Neural cell (in vitro differentiated cells): ENCODE measurements at regions not wholly inside any gene's neighbourhood (a gene's known extent, or its start where the extent isn't known, plus 50 kb on each side); places are given as distances from the start of the nearest gene placed in this dataset.

ENCODE experiments used
- H2AFZ ChIP-seq: fragments of 200-600, 300-800 bp; sonication (generic), shearing (Covaris generic); 2 replicates; pipeline ENCODE4 v1.6.0; 2014; ENCODE audit warnings: low read depth, mild to moderate bottlenecking, antibody characterized with exemption, low read length, moderate library complexity
- H3F3A ChIP-seq: fragments of 200-600 bp; shearing (Covaris generic); 2 replicates; pipeline ENCODE4 v1.6.1; 2016; ENCODE audit warnings: mild to moderate bottlenecking, moderate library complexity, mixed read lengths, antibody characterized with exemption, low read length; ENCODE audit not compliant: insufficient read depth, poor library complexity, severe bottlenecking
- H3K27ac ChIP-seq: fragments of 200-600, 300-800 bp; sonication (generic), shearing (Covaris generic); 2 replicates; pipeline ENCODE4 v1.5.1; 2014; ENCODE audit warnings: mild to moderate bottlenecking, low read length, moderate library complexity
- H3K27me3 ChIP-seq: fragments of 300-800, 200-600 bp; sonication (generic), shearing (Covaris generic); 2 replicates; pipeline ENCODE4 v1.6.0; 2014; ENCODE audit warnings: mild to moderate bottlenecking, low read depth, low read length, moderate library complexity; ENCODE audit not compliant: insufficient read depth
- H3K36me3 ChIP-seq: fragments of 300-800, 200-600 bp; sonication (generic), shearing (Covaris generic); 2 replicates; pipeline ENCODE4 v1.5.1; 2014; ENCODE audit warnings: mild to moderate bottlenecking, antibody characterized with exemption, low read length, moderate library complexity; ENCODE audit not compliant: insufficient read depth
- H3K4me2 ChIP-seq: fragments of 300-800, 200-600 bp; sonication (generic), shearing (Covaris generic); 2 replicates; pipeline ENCODE4 v1.6.0; 2014; ENCODE audit warnings: mild to moderate bottlenecking, low read length
- H3K4me3 ChIP-seq: fragments of 300-800, 200-600 bp; sonication (generic), shearing (Covaris generic); 2 replicates; pipeline ENCODE4 v1.5.1; 2014; ENCODE audit warnings: mild to moderate bottlenecking, low read length, moderate library complexity
- H3K79me2 ChIP-seq: fragments of 200-600 bp; shearing (Covaris generic); replicated peaks from 2 replicates; pipeline ENCODE4 v1.6.0; 2014; ENCODE audit warnings: mild to moderate bottlenecking, low read length, moderate library complexity; ENCODE audit not compliant: insufficient read depth
- H3K9ac ChIP-seq: fragments of 300-800, 200-600 bp; sonication (generic), shearing (Covaris generic); 2 replicates; pipeline ENCODE4 v1.6.1; 2016; ENCODE audit warnings: mild to moderate bottlenecking, low read length, mixed read lengths
- H3K9me2 ChIP-seq: fragments of 200-600 bp; shearing (Covaris generic); 2 replicates; pipeline ENCODE4 v1.6.1; 2016; ENCODE audit warnings: mild to moderate bottlenecking, low read length, mixed read lengths; ENCODE audit not compliant: insufficient read depth
- H3K9me3 ChIP-seq: fragments of 200-600, 300-800 bp; sonication (generic), shearing (Covaris generic); 2 replicates; pipeline ENCODE4 v1.6.1; 2016; ENCODE audit warnings: mild to moderate bottlenecking, mixed run types, low read length, moderate library complexity, mixed read lengths
- H4K20me1 ChIP-seq: fragments of 200-600 bp; shearing (Covaris generic); 2 replicates; pipeline ENCODE4 v1.6.1; 2016; ENCODE audit warnings: mild to moderate bottlenecking, mixed run types; ENCODE audit not compliant: insufficient read depth
- EP300 ChIP-seq: fragments of 450-650 bp; conservative IDR thresholded peaks from 2 replicates; pipeline ENCODE4 v1.6.1; 2014; ENCODE audit warnings: antibody characterized with exemption, mild to moderate bottlenecking, moderate library complexity; ENCODE audit not compliant: poor library complexity, severe bottlenecking
- EZH2 ChIP-seq: fragments of 200-600, 300-800 bp; shearing (Covaris generic), sonication (generic); IDR thresholded peaks from 2 replicates; pipeline ENCODE4 v1.6.1; 2014; ENCODE audit warnings: antibody characterized with exemption, low read length, borderline replicate concordance, mild to moderate bottlenecking; ENCODE audit not compliant: insufficient read depth, poor library complexity, severe bottlenecking
- MXI1 ChIP-seq: fragments of 450-650 bp; conservative IDR thresholded peaks from 2 replicates; pipeline ENCODE4 v1.6.1; 2014; ENCODE audit warnings: antibody characterized with exemption, mild to moderate bottlenecking; ENCODE audit not compliant: poor library complexity, severe bottlenecking
- POLR2AphosphoS5 ChIP-seq: IDR thresholded peaks from 2 replicates; pipeline ENCODE4 v1.6.1; 2012
- RAD21 ChIP-seq: fragments of 450-650 bp; conservative IDR thresholded peaks from 2 replicates; pipeline ENCODE4 v1.6.1; 2014; ENCODE audit warnings: antibody characterized with exemption, mild to moderate bottlenecking, moderate library complexity
- REST ChIP-seq: IDR thresholded peaks from 2 replicates; pipeline ENCODE4 v1.6.1; 2012; ENCODE audit warnings: borderline replicate concordance
- SMC3 ChIP-seq: fragments of 450-650 bp; conservative IDR thresholded peaks from 2 replicates; pipeline ENCODE4 v1.6.1; 2014; ENCODE audit warnings: antibody characterized with exemption, mild to moderate bottlenecking, moderate library complexity; ENCODE audit not compliant: poor library complexity
- TAF1 ChIP-seq: IDR thresholded peaks from 2 replicates; pipeline ENCODE4 v1.6.1; 2012; ENCODE audit warnings: low read depth
- TF ChIP-seq, protein P1 (sequence below): fragments of 450-650 bp; IDR thresholded peaks from 2 replicates; pipeline ENCODE4 v1.5.1; 2014; ENCODE audit warnings: antibody characterized with exemption, mild to moderate bottlenecking, moderate library complexity; ENCODE audit not compliant: poor library complexity, severe bottlenecking

- TF ChIP-seq MXI1 (no peak), EP300 (no peak), RAD21 (no peak), REST (no peak), TAF1 (no peak), POLR2AphosphoS5 (no peak), SMC3 (no peak), EZH2 (no peak)
- TF ChIP-seq, protein P1, sequence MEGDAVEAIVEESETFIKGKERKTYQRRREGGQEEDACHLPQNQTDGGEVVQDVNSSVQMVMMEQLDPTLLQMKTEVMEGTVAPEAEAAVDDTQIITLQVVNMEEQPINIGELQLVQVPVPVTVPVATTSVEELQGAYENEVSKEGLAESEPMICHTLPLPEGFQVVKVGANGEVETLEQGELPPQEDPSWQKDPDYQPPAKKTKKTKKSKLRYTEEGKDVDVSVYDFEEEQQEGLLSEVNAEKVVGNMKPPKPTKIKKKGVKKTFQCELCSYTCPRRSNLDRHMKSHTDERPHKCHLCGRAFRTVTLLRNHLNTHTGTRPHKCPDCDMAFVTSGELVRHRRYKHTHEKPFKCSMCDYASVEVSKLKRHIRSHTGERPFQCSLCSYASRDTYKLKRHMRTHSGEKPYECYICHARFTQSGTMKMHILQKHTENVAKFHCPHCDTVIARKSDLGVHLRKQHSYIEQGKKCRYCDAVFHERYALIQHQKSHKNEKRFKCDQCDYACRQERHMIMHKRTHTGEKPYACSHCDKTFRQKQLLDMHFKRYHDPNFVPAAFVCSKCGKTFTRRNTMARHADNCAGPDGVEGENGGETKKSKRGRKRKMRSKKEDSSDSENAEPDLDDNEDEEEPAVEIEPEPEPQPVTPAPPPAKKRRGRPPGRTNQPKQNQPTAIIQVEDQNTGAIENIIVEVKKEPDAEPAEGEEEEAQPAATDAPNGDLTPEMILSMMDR = no peak
- H3K9ac ChIP-seq = no peak overlapping the region
- no peaks in the 10 kb centered on the region for H3K27me3 ChIP-seq
- no peak overlapping the region for H3K4me3 ChIP-seq
- no peak overlapping the region for H3K27ac ChIP-seq
- H3K79me2 ChIP-seq = no peaks in the 10 kb centered on the region
- H4K20me1 ChIP-seq = no peaks in the 10 kb centered on the region
- H3F3A ChIP-seq = no peaks in the 10 kb centered on the region
- no peaks in the 10 kb centered on the region for H3K9me2 ChIP-seq
- H2AFZ ChIP-seq = no peak overlapping the region
- peaks cover 7% of the 10 kb centered on the region for H3K9me3 ChIP-seq
- no peak overlapping the region for H3K4me2 ChIP-seq
- H3K36me3 ChIP-seq = no peaks in the 10 kb centered on the region
Measured at GRCh38 chr7:52826515-52827265, 208.7 kb upstream of the POM121L12 start.

DNA sequence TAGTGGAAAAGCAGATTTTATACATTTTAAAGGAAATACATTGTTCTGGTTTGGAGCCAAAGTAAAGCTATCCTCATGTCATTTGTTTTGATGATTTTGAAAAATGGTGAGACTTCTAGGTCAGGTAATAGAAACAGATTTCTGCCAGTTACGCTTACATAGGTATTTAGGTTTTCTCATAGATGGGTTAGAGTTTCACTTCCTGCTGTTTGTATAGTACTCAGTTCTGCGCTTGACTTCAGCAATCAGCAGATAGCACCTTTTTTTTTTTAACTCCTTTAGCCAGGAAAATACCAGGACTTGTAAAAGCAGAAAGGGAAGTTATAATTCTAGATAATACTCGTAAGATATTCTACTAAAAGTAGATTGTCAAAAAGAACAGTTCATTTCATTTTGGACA lies 209.8 kb upstream of the POM121L12 start:
- H3K9me2 ChIP-seq = no peaks in the 10 kb centered on the region
- H3K79me2 ChIP-seq = no peaks in the 10 kb centered on the region
- H3K27me3 ChIP-seq = no peaks in the 10 kb centered on the region
- H3K27ac ChIP-seq = no peak overlapping the region
- no peak overlapping the region for H2AFZ ChIP-seq
- H3K4me3 ChIP-seq = no peak overlapping the region
- no peak for TF ChIP-seq RAD21
- TF ChIP-seq, protein P1 = no peak
- no peak for TF ChIP-seq TAF1
- no peak for TF ChIP-seq MXI1
- TF ChIP-seq EP300 = no peak
- TF ChIP-seq EZH2 = no peak
- TF ChIP-seq SMC3 = no peak
- TF ChIP-seq POLR2AphosphoS5 = no peak
- TF ChIP-seq REST = no peak
- H3K36me3 ChIP-seq = no peaks in the 10 kb centered on the region
- H3K4me2 ChIP-seq = no peak overlapping the region
- H3K9ac ChIP-seq = no peak overlapping the region
- H3F3A ChIP-seq = no peaks in the 10 kb centered on the region
- H4K20me1 ChIP-seq = no peaks in the 10 kb centered on the region
- peaks cover 8% of the 10 kb centered on the region for H3K9me3 ChIP-seq
